ENCODE measurements at regions not wholly inside any gene's neighbourhood (a gene's known extent, or its start where the extent isn't known, plus 50 kb on each side); places are given as distances from the start of the nearest gene placed in this dataset.
A peak's percentile ranks its signal among the peaks of the same experiment; 100 is the strongest.
"Not testable (repeated sequence)": the region's sequence is repeated elsewhere in the genome, so short reads cannot be mapped to it uniquely, and the experiment has no call there.

- ATAC-seq, result no peak
- peaks cover 20% of the 10 kb centered on the region for H3K27me3 Mint-ChIP-seq
- H3K9me3 Mint-ChIP-seq, result peaks cover 3% of the 10 kb centered on the region
- no peaks in the 10 kb centered on the region for H3K4me1 Mint-ChIP-seq
- H3K36me3 Mint-ChIP-seq, result no peaks in the 10 kb centered on the region
- H3K4me3 Mint-ChIP-seq, result no peak overlapping the region
- no peak overlapping the region for H3K27ac Mint-ChIP-seq
Observed at GRCh38 chr17:65301184-65301583, 164.0 kb downstream of the RGS9 start.

DNA sequence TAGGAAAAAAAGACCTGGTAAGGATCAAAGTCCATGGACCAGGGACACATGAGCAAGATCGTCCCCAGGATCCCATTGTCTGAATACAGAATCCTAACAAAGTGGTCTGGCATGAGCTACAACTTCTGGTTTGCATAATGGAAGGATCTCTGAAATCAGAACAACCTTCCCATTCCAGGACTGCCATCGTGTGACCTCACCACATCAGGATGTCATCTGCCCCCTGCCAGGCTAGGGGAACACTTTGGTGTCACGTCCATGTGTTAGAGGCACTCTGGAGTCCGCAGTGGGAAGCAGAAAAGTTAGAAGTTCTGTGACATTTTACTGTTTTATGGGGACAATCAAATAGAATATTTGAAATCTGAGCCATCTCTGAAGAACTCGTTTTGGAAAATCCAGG, 160.7 kb downstream of the RGS9 start:
- Mint-ChIP-seq H3K4me3 (no peak overlapping the region), H3K27ac (no peak overlapping the region), H3K27me3 (peaks cover 29% of the 10 kb centered on the region), H3K4me1 (peaks cover 7% of the 10 kb centered on the region), H3K36me3 (no peaks in the 10 kb centered on the region), H3K9me3 (peaks cover 3% of the 10 kb centered on the region)
- no peak for ATAC-seq

- H3K27me3 Mint-ChIP-seq, result peaks cover 24% of the 10 kb centered on the region
- no peak for ATAC-seq
- no peak overlapping the region for H3K4me3 Mint-ChIP-seq
- H3K9me3 Mint-ChIP-seq, result peaks cover 3% of the 10 kb centered on the region
- no peak overlapping the region for H3K27ac Mint-ChIP-seq
- H3K36me3 Mint-ChIP-seq, result no peaks in the 10 kb centered on the region
- H3K4me1 Mint-ChIP-seq, result peaks cover 7% of the 10 kb centered on the region
Observed at GRCh38 chr17:65297384-65297783, 160.2 kb downstream of the RGS9 start.

DNA sequence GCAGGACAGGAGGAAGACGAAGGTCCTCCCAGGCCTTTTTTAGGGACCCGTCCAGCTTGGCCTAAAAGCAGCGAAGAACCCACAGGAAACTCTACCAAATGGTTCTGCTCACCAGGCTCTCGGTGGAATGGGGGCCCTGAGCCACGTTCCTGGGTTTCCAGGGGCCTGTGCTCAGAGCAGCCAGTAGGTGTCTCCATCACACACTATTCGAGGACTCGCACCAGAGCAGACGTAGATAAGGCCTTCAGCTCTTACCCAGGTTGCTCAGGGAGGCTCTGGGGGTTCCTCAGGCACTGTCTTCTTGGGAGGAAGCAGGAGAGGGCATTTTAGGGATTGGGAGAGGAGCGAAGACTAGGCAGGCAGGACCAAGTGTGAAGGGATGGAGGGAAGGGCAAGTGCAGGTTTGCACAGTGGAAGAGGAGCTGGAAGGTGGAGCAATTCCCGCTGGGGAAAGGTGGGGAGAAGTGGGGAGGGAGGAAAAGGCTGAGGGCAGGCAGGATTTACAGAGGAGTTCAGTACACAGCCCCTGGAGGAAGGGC, 157.1 kb downstream of the RGS9 start:
- peaks cover 12% of the 10 kb centered on the region for H3K27me3 Mint-ChIP-seq
- no peaks in the 10 kb centered on the region for H3K36me3 Mint-ChIP-seq
- peaks cover 7% of the 10 kb centered on the region for H3K4me1 Mint-ChIP-seq
- no peaks in the 10 kb centered on the region for H3K9me3 Mint-ChIP-seq
- H3K4me3 Mint-ChIP-seq, result no peak overlapping the region
- ATAC-seq, result peak; percentile 73
- H3K27ac Mint-ChIP-seq, result no peak overlapping the region

GRCh38 chr17:65293584-65294180, 156.5 kb downstream of the RGS9 start:
- Mint-ChIP-seq H3K27ac (no peak overlapping the region), H3K4me3 (no peak overlapping the region), H3K9me3 (no peaks in the 10 kb centered on the region), H3K27me3 (peaks cover 12% of the 10 kb centered on the region), H3K36me3 (no peaks in the 10 kb centered on the region), H3K4me1 (peaks cover 7% of the 10 kb centered on the region)
- ATAC-seq, result no peak

- Mint-ChIP-seq H3K27ac (no peak overlapping the region), H3K36me3 (no peaks in the 10 kb centered on the region), H3K9me3 (no peaks in the 10 kb centered on the region), H3K4me1 (peaks cover 7% of the 10 kb centered on the region), H3K27me3 (peaks cover 12% of the 10 kb centered on the region), H3K4me3 (no peak overlapping the region)
- no peak for ATAC-seq
Observed at GRCh38 chr17:65292430-65292829, 155.3 kb downstream of the RGS9 start.

DNA sequence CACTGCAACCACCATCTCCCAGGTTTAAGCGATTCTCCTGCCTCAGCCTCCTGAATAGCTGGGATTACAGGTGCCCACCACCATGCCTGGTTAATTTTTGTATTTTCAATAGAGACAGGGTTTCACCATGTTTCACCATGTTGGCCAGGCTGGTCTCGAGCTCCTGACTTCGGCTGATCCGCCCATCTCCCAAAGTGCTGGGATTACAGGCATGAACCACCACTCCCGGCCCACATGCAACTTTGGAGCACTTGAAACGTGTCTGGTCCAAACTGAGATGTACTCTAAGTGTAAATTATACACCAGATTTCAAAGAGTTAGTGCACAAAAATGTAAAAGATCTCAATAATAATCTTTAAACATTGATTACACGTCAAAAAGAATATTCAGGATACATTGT, 154.1 kb downstream of the RGS9 start:
- H3K36me3 Mint-ChIP-seq, H3K27ac Mint-ChIP-seq, H3K9me3 Mint-ChIP-seq, ATAC-seq, H3K4me1 Mint-ChIP-seq, H3K4me3 Mint-ChIP-seq: not testable (repeated sequence)
- H3K27me3 Mint-ChIP-seq, result peaks cover 12% of the 10 kb centered on the region

DNA sequence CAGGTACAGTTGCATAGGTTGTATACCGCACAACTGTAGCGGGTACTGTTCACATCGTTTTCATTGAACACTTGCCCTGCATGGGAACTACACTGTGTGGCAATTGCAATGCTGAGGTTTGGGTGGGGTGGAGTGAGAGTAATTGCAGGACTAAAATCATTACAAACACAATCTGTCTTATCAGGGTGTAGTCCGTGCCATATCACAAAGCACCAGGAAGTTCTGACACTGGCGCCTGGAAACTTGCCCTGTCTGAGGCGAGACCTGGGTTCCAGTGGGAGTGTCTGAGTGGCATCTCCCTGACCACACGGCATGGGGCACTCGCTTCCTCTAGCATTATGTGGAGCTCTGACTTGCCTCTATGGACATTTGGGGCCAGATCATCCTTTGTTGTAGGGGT, 153.4 kb downstream of the RGS9 start:
- Mint-ChIP-seq H3K9me3 (no peaks in the 10 kb centered on the region), H3K4me1 (peaks cover 7% of the 10 kb centered on the region), H3K36me3 (no peaks in the 10 kb centered on the region), H3K4me3 (no peak overlapping the region), H3K27me3 (peaks cover 12% of the 10 kb centered on the region), H3K27ac (no peak overlapping the region)
- ATAC-seq, result no peak

DNA sequence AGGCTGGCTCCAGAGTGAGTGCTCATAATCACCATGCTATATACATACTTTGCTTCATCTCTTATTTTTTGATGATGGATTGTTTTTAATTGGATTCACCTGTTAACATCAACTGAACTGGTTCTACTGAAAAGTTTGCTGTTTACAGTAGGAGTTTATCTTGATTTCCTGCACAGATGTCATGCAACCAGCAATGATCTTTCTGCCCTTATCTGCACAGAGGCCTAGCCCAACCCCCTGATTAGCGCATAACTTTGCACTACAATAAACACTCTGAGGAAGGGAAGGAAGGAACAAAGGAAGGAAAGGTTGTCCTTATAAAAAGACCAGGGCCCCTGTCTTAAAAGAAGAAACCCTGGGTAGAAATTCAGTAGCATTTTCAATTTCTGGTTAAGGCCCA, 152.9 kb downstream of the RGS9 start:
- no peak for ATAC-seq
- Mint-ChIP-seq H3K4me1 (peaks cover 7% of the 10 kb centered on the region), H3K27ac (no peak overlapping the region), H3K9me3 (no peaks in the 10 kb centered on the region), H3K36me3 (no peaks in the 10 kb centered on the region), H3K4me3 (no peak overlapping the region), H3K27me3 (peaks cover 12% of the 10 kb centered on the region)

GRCh38 chr17:65287040-65287439, 149.9 kb downstream of the RGS9 start:
- Mint-ChIP-seq H3K36me3 (no peaks in the 10 kb centered on the region), H3K4me3 (no peak overlapping the region), H3K4me1 (no peaks in the 10 kb centered on the region), H3K9me3 (peaks cover 7% of the 10 kb centered on the region), H3K27me3 (no peaks in the 10 kb centered on the region), H3K27ac (no peak overlapping the region)
- ATAC-seq, result no peak

DNA sequence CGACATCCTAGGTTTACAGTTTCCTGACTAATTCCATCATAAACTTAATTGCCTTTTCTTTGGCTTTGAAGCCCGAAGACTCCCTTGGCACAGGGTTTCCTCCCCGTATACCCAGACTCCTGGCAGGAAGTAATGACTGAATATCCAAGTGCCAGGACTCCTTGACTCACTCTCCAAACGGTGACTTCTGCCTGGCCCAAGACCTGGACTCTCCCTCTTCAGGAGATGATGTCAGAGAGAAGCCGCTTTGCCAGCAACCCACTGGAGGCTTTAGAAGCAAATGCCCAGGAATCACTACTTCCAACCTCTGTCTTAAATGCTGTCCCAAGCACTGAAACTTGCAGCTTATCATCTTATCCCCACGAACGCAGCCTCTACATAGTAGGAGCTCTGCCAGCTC, 146.5 kb downstream of the RGS9 start:
- no peak for ATAC-seq
- Mint-ChIP-seq H3K27me3 (peaks cover 8% of the 10 kb centered on the region), H3K4me3 (no peak overlapping the region), H3K27ac (no peak overlapping the region), H3K36me3 (no peaks in the 10 kb centered on the region), H3K9me3 (peaks cover 7% of the 10 kb centered on the region), H3K4me1 (no peaks in the 10 kb centered on the region)

DNA sequence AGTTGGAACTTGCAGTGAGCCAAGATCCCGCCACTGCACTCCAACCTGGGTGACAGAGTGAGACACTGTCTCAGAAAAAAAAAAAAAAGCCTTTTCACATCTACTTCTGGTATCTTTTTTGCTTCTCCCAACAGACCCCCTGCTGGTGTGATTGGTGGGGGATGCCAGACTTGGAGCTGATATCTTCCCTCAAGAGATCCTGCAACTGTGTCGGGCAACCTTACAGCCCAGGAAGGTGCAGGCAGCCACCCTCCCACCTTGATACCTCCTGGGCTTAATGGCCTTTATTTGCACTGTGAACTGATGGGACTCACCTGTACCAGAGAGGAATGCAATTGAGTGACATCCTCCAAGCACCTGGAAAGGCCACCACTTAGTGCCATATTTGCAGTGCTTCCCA, 142.3 kb downstream of the RGS9 start:
- no peak for ATAC-seq
- peaks cover 26% of the 10 kb centered on the region for H3K27me3 Mint-ChIP-seq
- no peak overlapping the region for H3K27ac Mint-ChIP-seq
- H3K4me3 Mint-ChIP-seq, result no peak overlapping the region
- H3K4me1 Mint-ChIP-seq, result peaks cover 12% of the 10 kb centered on the region
- no peaks in the 10 kb centered on the region for H3K36me3 Mint-ChIP-seq
- H3K9me3 Mint-ChIP-seq, result peaks cover 4% of the 10 kb centered on the region

- Mint-ChIP-seq H3K4me1 (peaks cover 12% of the 10 kb centered on the region), H3K27ac (no peak overlapping the region), H3K36me3 (no peaks in the 10 kb centered on the region), H3K27me3 (peaks cover 26% of the 10 kb centered on the region), H3K4me3 (no peak overlapping the region), H3K9me3 (peaks cover 4% of the 10 kb centered on the region)
- ATAC-seq, result no peak
Observed at GRCh38 chr17:65278820-65279184, 141.6 kb downstream of the RGS9 start.

- Mint-ChIP-seq H3K27me3 (peaks cover 26% of the 10 kb centered on the region), H3K4me3 (no peak overlapping the region), H3K36me3 (no peaks in the 10 kb centered on the region), H3K9me3 (peaks cover 4% of the 10 kb centered on the region), H3K4me1 (peaks cover 12% of the 10 kb centered on the region), H3K27ac (no peak overlapping the region)
- ATAC-seq, result no peak
Observed at GRCh38 chr17:65278050-65278819, 141.1 kb downstream of the RGS9 start.

GRCh38 chr17:65277576-65277975, 140.4 kb downstream of the RGS9 start:
- Mint-ChIP-seq H3K27me3 (peaks cover 26% of the 10 kb centered on the region), H3K4me3 (no peak overlapping the region), H3K36me3 (no peaks in the 10 kb centered on the region), H3K27ac (no peak overlapping the region), H3K9me3 (peaks cover 1% of the 10 kb centered on the region), H3K4me1 (peaks cover 12% of the 10 kb centered on the region)
- ATAC-seq, result peak; percentile 36
